Activated CD8-positive, alpha-beta memory T cell treated with anti-CD3 and anti-CD28 coated beads for 36 hours (primary cell): ENCODE measurements at regions not wholly inside any gene's neighbourhood (a gene's known extent, or its start where the extent isn't known, plus 50 kb on each side); places are given as distances from the start of the nearest gene placed in this dataset.

Experiments used
- CTCF ChIA-PET: fragments of 350-600 bp; sonication (Branson Sonifier 250); formaldehyde crosslinking; loops from one replicate; lab custom pipeline; 2021; ENCODE audit warnings: antibody characterized with exemption; lab: Charles Lee
- POLR2A ChIA-PET: fragments of 350-600 bp; sonication (Branson Sonifier 250); formaldehyde crosslinking; loops from one replicate; lab custom pipeline; 2021; ENCODE audit warnings: antibody characterized with exemption; lab: Charles Lee

GRCh38 chr9:109549386-109549785, 51.3 kb upstream of the PTPN3 start:
- POLR2A ChIA-PET = no interaction called here
- CTCF ChIA-PET = no interaction called here

GRCh38 chr9:109551651-109552050, 53.5 kb upstream of the PTPN3 start:
- CTCF ChIA-PET = no interaction called here
- POLR2A ChIA-PET = no interaction called here

DNA sequence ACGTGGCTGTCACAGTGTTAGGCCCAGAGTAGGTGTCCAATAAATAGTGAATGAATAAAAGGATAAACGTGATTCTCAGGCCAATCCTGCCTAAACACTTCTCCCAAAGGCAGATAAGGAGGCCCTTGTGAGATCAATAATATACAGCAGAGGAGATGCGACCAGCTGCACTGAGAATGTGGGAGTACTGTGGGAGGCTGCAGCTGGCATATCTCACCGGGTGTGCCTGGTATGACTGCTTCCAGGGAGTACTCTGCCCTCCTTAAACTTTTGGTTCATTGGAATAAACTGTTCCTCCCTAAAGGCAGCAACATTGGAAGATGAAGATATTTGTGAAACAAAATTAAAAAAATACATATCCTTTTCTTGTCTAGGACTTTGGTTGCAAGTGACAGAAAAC, 57.1 kb upstream of the PTPN3 start:
- ChIA-PET POLR2A (no interaction called here), CTCF (no interaction called here)

- POLR2A ChIA-PET = no interaction called here
- CTCF ChIA-PET = no interaction called here
Observed at GRCh38 chr9:109556061-109556460, 58.0 kb upstream of the PTPN3 start.

DNA sequence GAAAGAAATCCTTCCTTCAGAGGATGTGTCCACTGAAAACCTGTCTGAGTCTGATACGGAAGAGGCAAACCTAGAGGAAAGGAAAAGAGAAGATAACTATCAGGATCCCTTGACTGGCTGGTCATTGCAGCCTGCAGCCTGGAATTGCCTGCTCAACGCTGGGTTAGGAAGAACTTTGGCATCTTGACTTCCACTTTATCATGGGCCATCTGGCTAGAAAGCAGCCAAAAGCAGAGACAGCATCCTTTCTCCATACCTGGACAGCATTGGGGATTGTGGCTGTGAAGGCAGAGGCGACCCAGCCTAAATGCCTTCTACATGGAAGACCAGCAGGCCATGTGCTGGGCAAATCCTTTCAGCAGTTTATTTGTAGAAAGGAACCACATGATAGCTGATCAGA, 58.7 kb upstream of the PTPN3 start:
- POLR2A ChIA-PET = no interaction called here
- CTCF ChIA-PET = no interaction called here

- POLR2A ChIA-PET = no interaction called here
- CTCF ChIA-PET = no interaction called here
Observed at GRCh38 chr9:109557481-109557880, 59.4 kb upstream of the PTPN3 start.

- CTCF ChIA-PET = no interaction called here
- POLR2A ChIA-PET = no interaction called here
Observed at GRCh38 chr9:109558718-109559151, 60.6 kb upstream of the PTPN3 start.

- ChIA-PET CTCF (no interaction called here), POLR2A (no interaction called here)
Observed at GRCh38 chr9:109560470-109561132, 62.5 kb upstream of the PTPN3 start.

GRCh38 chr9:109561137-109561536, 63.0 kb upstream of the PTPN3 start:
- POLR2A ChIA-PET = no interaction called here
- CTCF ChIA-PET = no interaction called here

DNA sequence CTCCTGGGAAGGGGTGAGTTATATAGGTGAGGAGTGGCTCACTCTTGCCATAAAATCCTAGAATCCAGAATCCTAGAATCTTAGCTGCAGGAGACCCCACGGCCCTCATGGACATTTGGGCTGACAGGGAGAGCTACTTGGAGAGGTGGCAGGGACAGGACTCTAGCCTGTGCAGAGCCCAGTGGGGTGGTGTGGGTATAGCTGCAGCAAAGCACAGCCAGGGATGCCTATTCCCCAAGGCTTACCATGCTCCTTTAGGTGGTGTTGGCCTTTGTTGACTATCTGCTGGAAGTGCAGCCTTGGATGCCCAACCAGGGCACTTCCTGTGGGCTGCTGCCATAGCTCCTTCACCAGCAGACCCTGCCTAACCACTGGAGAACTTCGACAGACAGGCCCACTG, 70.0 kb upstream of the PTPN3 start:
- CTCF ChIA-PET = no interaction called here
- POLR2A ChIA-PET = no interaction called here

GRCh38 chr9:109568568-109569210, 70.6 kb upstream of the PTPN3 start:
- ChIA-PET POLR2A (no interaction called here), CTCF (no interaction called here)

GRCh38 chr9:109574061-109574882, 76.2 kb upstream of the PTPN3 start:
- POLR2A ChIA-PET = no interaction called here

GRCh38 chr9:109576762-109577161, 78.7 kb upstream of the PTPN3 start:
- POLR2A ChIA-PET = no interaction called here
- CTCF ChIA-PET = no interaction called here

More at GRCh38 chr9:109574061-109574882, 76.2 kb upstream of the PTPN3 start:
- CTCF ChIA-PET = interaction anchor here (0.6 kb wide), 1 partner anchor 33 kb away, joined by 7 read pairs; no protein-coding TSS in a partner anchor

GRCh38 chr9:109579191-109579948, 81.3 kb upstream of the PTPN3 start:
- CTCF ChIA-PET = no interaction called here
- POLR2A ChIA-PET = no interaction called here

- CTCF ChIA-PET = no interaction called here
- POLR2A ChIA-PET = no interaction called here
Observed at GRCh38 chr9:109582386-109582785, 84.3 kb upstream of the PTPN3 start.

- CTCF ChIA-PET = no interaction called here
Observed at GRCh38 chr9:109584205-109584604, 86.1 kb upstream of the PTPN3 start.

GRCh38 chr9:109585796-109586195, 87.7 kb upstream of the PTPN3 start:
- CTCF ChIA-PET = no interaction called here

More at GRCh38 chr9:109584205-109584604, 86.1 kb upstream of the PTPN3 start:
- POLR2A ChIA-PET = no interaction called here

GRCh38 chr9:109586993-109587392, 88.9 kb upstream of the PTPN3 start:
- ChIA-PET CTCF (no interaction called here), POLR2A (no interaction called here)

More at GRCh38 chr9:109585796-109586195, 87.7 kb upstream of the PTPN3 start:
- POLR2A ChIA-PET = no interaction called here

DNA sequence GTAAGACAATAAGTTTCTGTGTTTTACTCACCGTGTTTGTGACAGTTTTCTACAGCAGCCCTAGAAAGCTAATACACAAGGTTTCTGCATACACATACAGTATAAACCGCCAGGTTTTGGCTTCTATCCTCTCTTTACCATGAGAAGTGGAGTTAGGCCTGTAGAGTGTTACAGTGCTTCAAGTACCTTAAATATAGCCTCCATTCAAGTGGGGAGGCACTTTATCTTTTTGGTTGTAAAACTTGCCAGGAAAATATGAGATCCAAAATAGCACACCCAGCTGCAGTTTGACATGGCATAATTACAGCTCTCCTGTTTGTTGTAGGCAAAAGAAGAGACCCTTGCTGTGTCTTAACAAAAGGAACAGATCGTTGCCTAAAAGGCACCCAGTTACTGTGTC, 90.3 kb upstream of the PTPN3 start:
- CTCF ChIA-PET = no interaction called here
- POLR2A ChIA-PET = no interaction called here

DNA sequence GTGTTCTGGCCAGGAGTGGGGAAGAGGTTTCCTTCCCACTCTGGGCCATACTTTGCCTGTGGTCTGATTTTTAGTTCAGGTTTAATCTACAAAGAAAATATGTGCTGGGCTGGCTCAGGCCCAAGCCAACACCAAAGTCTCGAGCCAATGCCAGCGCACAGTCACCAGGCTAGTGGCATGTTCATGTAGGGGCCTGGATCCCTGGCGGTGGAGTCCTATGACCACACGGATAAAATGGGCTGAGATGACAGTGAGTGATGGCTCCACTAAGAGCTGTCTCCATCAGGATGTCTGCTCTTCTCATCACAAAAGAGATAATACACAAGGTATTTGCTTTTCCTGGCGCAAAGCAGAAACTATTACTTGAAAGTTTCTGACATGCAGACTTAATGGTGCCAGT, 92.9 kb upstream of the PTPN3 start:
- POLR2A ChIA-PET = no interaction called here

More for the DNA sequence above, 92.9 kb upstream of the PTPN3 start:
- CTCF ChIA-PET = no interaction called here
